ENCODE measurements at regions not wholly inside any gene's neighbourhood (a gene's known extent, or its start where the extent isn't known, plus 50 kb on each side); places are given as distances from the start of the nearest gene placed in this dataset.

GRCh38 chr12:22787557-22787956 lies 162.6 kb downstream of the ETNK1 start:
- H3K9me3 ChIP-seq, result peaks cover 3% of the 10 kb centered on the region; the same call in 1 of the 2 replicates
- Mint-ChIP-seq H3K27ac (ENCODE audit: unreplicated experiment) (no peak overlapping the region), H3K9me3 (ENCODE audit: unreplicated experiment) (no peaks in the 10 kb centered on the region), H3K36me3 (ENCODE audit: insufficient read depth, unreplicated experiment) (no peaks in the 10 kb centered on the region), H3K27me3 (ENCODE audit: insufficient read depth, unreplicated experiment) (peaks cover 7% of the 10 kb centered on the region), H3K4me1 (ENCODE audit: low read depth, unreplicated experiment) (peaks cover 7% of the 10 kb centered on the region), H3K4me3 (ENCODE audit: unreplicated experiment) (no peak overlapping the region)
- TF ChIP-seq, protein P1, sequence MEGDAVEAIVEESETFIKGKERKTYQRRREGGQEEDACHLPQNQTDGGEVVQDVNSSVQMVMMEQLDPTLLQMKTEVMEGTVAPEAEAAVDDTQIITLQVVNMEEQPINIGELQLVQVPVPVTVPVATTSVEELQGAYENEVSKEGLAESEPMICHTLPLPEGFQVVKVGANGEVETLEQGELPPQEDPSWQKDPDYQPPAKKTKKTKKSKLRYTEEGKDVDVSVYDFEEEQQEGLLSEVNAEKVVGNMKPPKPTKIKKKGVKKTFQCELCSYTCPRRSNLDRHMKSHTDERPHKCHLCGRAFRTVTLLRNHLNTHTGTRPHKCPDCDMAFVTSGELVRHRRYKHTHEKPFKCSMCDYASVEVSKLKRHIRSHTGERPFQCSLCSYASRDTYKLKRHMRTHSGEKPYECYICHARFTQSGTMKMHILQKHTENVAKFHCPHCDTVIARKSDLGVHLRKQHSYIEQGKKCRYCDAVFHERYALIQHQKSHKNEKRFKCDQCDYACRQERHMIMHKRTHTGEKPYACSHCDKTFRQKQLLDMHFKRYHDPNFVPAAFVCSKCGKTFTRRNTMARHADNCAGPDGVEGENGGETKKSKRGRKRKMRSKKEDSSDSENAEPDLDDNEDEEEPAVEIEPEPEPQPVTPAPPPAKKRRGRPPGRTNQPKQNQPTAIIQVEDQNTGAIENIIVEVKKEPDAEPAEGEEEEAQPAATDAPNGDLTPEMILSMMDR (IDR thresholded peaks at IDR 0.05; ENCODE audit: insufficient read depth in 1 of 2, low read depth in 1 of 2, low read length in 1 of 2, severe bottlenecking in 1 of 2, unreplicated experiment in 1 of 2), result no peak
- no peaks in the 10 kb centered on the region for H3K36me3 ChIP-seq (ENCODE audit: control insufficient read depth, insufficient read depth, low read length)
- ChIA-PET CTCF (no interaction called here), POLR2A (interaction anchor here (0.6 kb wide), 1 partner anchor 254 kb away, joined by 3 read pairs; no protein-coding TSS in a partner anchor)
- intact Hi-C loops (cut with micrococcal nuclease; ENCODE audit: unreplicated experiment), result loop anchor here (5.0 kb wide), 1 partner anchor 70 kb away; no protein-coding TSS in a partner anchor
- H3K4me1 ChIP-seq, result peaks cover 11% of the 10 kb centered on the region
- no peaks in the 10 kb centered on the region for H3K27me3 ChIP-seq (replicated peaks; ENCODE audit: control insufficient read depth, insufficient read depth, low read length)
- BruUV-seq (replicated peaks), result no TSS peak
- no peak for DNase-seq
- H3K4me3 ChIP-seq (ENCODE audit: low read depth, low read length), result no peak overlapping the region

- no peak overlapping the region for H3K4me3 ChIP-seq (ENCODE audit: low read depth, low read length)
- CTCF ChIA-PET, result no interaction called here
- intact Hi-C loops (cut with micrococcal nuclease; ENCODE audit: unreplicated experiment), result loop anchor here (5.0 kb wide), 1 partner anchor 72 kb away; no protein-coding TSS in a partner anchor
- Mint-ChIP-seq H3K27ac (ENCODE audit: unreplicated experiment) (no peak overlapping the region), H3K27me3 (ENCODE audit: insufficient read depth, unreplicated experiment) (peaks cover 7% of the 10 kb centered on the region), H3K4me3 (ENCODE audit: unreplicated experiment) (no peak overlapping the region), H3K4me1 (ENCODE audit: low read depth, unreplicated experiment) (peaks cover 7% of the 10 kb centered on the region), H3K36me3 (ENCODE audit: insufficient read depth, unreplicated experiment) (no peaks in the 10 kb centered on the region), H3K9me3 (ENCODE audit: unreplicated experiment) (no peaks in the 10 kb centered on the region)
- TF ChIP-seq, protein P1 (IDR thresholded peaks at IDR 0.05; ENCODE audit: insufficient read depth in 1 of 2, low read depth in 1 of 2, low read length in 1 of 2, severe bottlenecking in 1 of 2, unreplicated experiment in 1 of 2), result no peak
- H3K27me3 ChIP-seq (replicated peaks; ENCODE audit: control insufficient read depth, insufficient read depth, low read length), result no peaks in the 10 kb centered on the region
- POLR2A ChIA-PET, result no interaction called here
- no TSS peak for BruUV-seq (replicated peaks)
- no peaks in the 10 kb centered on the region for H3K36me3 ChIP-seq (ENCODE audit: control insufficient read depth, insufficient read depth, low read length)
- no peaks in the 10 kb centered on the region; the same call in 1 of the 2 replicates for H3K9me3 ChIP-seq
- peaks cover 11% of the 10 kb centered on the region for H3K4me1 ChIP-seq
- no peak for DNase-seq
Measured at GRCh38 chr12:22788913-22789312, 163.9 kb downstream of the ETNK1 start.

GRCh38 chr12:22792138-22792537 lies 167.2 kb downstream of the ETNK1 start:
- no peaks in the 10 kb centered on the region for H3K9me3 Mint-ChIP-seq (ENCODE audit: unreplicated experiment)
- POLR2A ChIA-PET, result no interaction called here

More at GRCh38 chr12:22792138-22792537, 167.2 kb downstream of the ETNK1 start:
- BruUV-seq (replicated peaks), result no TSS peak
- H3K4me3 Mint-ChIP-seq (ENCODE audit: unreplicated experiment), result no peak overlapping the region
- no peak overlapping the region for H3K27ac Mint-ChIP-seq (ENCODE audit: unreplicated experiment)
- CTCF ChIA-PET, result no interaction called here
- no peaks in the 10 kb centered on the region for H3K4me1 Mint-ChIP-seq (ENCODE audit: low read depth, unreplicated experiment)
- H3K36me3 Mint-ChIP-seq (ENCODE audit: insufficient read depth, unreplicated experiment), result no peaks in the 10 kb centered on the region
- Histone ChIP-seq H3K27me3 (replicated peaks; ENCODE audit: control insufficient read depth, insufficient read depth, low read length) (no peaks in the 10 kb centered on the region), H3K4me3 (ENCODE audit: low read depth, low read length) (no peak overlapping the region), H3K36me3 (ENCODE audit: control insufficient read depth, insufficient read depth, low read length) (no peaks in the 10 kb centered on the region), H3K4me1 (no peaks in the 10 kb centered on the region; the same call in 1 of the 2 replicates), H3K9me3 (no peaks in the 10 kb centered on the region; the same call in 1 of the 2 replicates)
- peaks cover 7% of the 10 kb centered on the region for H3K27me3 Mint-ChIP-seq (ENCODE audit: insufficient read depth, unreplicated experiment)
- DNase-seq, result no peak
- TF ChIP-seq, protein P1 (IDR thresholded peaks at IDR 0.05; ENCODE audit: insufficient read depth in 1 of 2, low read depth in 1 of 2, low read length in 1 of 2, severe bottlenecking in 1 of 2, unreplicated experiment in 1 of 2), result no peak
- intact Hi-C loops (cut with micrococcal nuclease; ENCODE audit: unreplicated experiment), result no loop called here

Data from Caco-2 (cell line).